ENCODE measurements at regions not wholly inside any gene's neighbourhood (a gene's known extent, or its start where the extent isn't known, plus 50 kb on each side); places are given as distances from the start of the nearest gene placed in this dataset.

GRCh38 chr13:63163903-63164302 is 1748.3 kb upstream of the PCDH20 start:
- no peak for TF ChIP-seq CTCF (IDR thresholded peaks at IDR 0.05)
- no peak for TF ChIP-seq POLR2A (IDR thresholded peaks at IDR 0.05)
- no peak for TF ChIP-seq POLR2AphosphoS5 (IDR thresholded peaks at IDR 0.05)

Data from prostate gland (tissue), 2 donors.